ENCODE measurements at regions not wholly inside any gene's neighbourhood (a gene's known extent, or its start where the extent isn't known, plus 50 kb on each side); places are given as distances from the start of the nearest gene placed in this dataset.

DNA sequence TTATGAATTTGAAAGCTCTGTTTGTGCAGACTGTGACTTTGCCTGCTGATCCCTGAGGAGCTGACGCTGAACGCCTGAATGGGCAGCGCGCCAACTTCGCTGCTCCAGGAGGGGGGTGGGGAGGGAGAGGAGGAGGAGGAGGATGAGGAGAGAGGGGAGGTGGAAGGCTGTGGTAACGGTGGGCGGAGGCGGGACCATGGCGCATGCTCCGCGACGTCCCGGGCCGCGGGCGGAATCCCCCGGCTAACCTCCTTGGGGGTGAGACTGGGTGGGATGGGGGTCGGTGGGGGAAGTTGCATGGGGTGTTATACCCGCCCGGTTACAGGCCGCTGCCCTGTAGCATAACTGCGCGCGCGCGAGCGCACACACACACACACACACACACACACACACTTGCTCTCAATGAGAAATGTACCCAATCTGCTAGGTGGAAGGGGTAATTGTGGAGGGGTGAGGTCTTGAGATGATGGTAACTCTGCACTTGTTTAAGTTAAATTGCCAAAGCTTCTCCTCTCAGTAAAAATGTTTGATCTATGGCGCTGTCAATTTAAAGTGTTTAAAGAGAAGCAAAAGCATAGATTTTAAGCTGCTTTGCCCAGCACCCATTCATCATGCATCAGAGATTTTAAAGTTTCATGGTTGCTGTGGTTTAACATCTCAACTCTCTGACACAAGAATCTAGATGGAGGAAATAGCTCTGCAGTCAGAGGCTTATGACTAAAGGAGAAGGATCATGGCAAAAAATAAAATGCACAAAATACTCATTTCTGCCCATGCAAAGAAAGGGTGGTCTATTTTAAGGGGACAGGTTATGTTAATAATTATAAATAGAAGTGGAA, 76.6 kb upstream of the TBCA start:
- H4K8ac ChIP-seq (ENCODE audit: low read depth in 2 of 2, low read length in 2 of 2), result peak overlapping the region; percentile 15 to 34; a peak in 2 of 4 replicates
- H2AK5ac ChIP-seq (ENCODE audit: low read depth, low read length), result no peak overlapping the region
- peak; percentile 75 for ATAC-seq (ENCODE audit: low read depth)
- no TSS peak for BruUV-seq (replicated peaks)
- H2AFZ ChIP-seq (replicated peaks; ENCODE audit: low read length, poor library complexity), result peak overlapping the region; percentile 85
- no peak overlapping the region for H2BK20ac ChIP-seq (ENCODE audit: low read depth, low read length)
- H4K20me1 ChIP-seq (ENCODE audit: insufficient read depth, low read length), result no peaks in the 10 kb centered on the region
- H4K5ac ChIP-seq (ENCODE audit: low read depth, low read length), result no peak overlapping the region
- TF ChIP-seq NFE2L2 (IDR thresholded peaks at IDR 0.05; ENCODE audit: low read depth, low read length) (no peak), MXI1 (IDR thresholded peaks at IDR 0.05; ENCODE audit: borderline replicate concordance, low read depth, low read length) (no peak), MAZ (IDR thresholded peaks at IDR 0.05; ENCODE audit: borderline replicate concordance, low read depth, low read length) (peak; percentile 42; the same call in 1 of the 2 replicates)
- TF ChIP-seq, protein P1, sequence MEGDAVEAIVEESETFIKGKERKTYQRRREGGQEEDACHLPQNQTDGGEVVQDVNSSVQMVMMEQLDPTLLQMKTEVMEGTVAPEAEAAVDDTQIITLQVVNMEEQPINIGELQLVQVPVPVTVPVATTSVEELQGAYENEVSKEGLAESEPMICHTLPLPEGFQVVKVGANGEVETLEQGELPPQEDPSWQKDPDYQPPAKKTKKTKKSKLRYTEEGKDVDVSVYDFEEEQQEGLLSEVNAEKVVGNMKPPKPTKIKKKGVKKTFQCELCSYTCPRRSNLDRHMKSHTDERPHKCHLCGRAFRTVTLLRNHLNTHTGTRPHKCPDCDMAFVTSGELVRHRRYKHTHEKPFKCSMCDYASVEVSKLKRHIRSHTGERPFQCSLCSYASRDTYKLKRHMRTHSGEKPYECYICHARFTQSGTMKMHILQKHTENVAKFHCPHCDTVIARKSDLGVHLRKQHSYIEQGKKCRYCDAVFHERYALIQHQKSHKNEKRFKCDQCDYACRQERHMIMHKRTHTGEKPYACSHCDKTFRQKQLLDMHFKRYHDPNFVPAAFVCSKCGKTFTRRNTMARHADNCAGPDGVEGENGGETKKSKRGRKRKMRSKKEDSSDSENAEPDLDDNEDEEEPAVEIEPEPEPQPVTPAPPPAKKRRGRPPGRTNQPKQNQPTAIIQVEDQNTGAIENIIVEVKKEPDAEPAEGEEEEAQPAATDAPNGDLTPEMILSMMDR (conservative IDR thresholded peaks at IDR 0.05; ENCODE audit: low read depth, low read length), result no peak
- peak; percentile 78 for DNase-seq
- no CpG with 5 or more reads among the region's 28 CpGs for WGBS, 2 experiments (ENCODE audit: extremely low coverage in 2 of 2, insufficient read length in 1 of 2)
- H3K4ac ChIP-seq (ENCODE audit: low read depth, low read length), result peak overlapping the region; percentile 14; the same call in 1 of the 2 replicates
- H3K23ac ChIP-seq (ENCODE audit: low read depth, low read length), result peak overlapping the region; percentile 23; the same call in 1 of the 2 replicates
- no peaks in the 10 kb centered on the region for H3K36me3 ChIP-seq (ENCODE audit: control insufficient read depth, insufficient read depth, low read length)
- H3K9me1 ChIP-seq (ENCODE audit: insufficient read depth, low read length), result peaks cover 7% of the 10 kb centered on the region
- H3K79me1 ChIP-seq (ENCODE audit: low read depth in 1 of 2, low read length in 2 of 2), result no peaks in the 10 kb centered on the region
- in situ Hi-C loops (cut with MboI; ENCODE audit: low sequenced_read_pairs), result no loop called here
- no peak overlapping the region for H3K18ac ChIP-seq (ENCODE audit: low read depth, low read length)
- no peak overlapping the region for H2AK9ac ChIP-seq (replicated peaks; ENCODE audit: low read depth, low read length, poor library complexity)
- ChIA-PET POLR2A (ENCODE audit: unreplicated experiment) (interaction anchor here (1.0 kb wide), 1 partner anchor 9 kb away, joined by 3 read pairs; no protein-coding TSS in a partner anchor), CTCF (no interaction called here)
- intact Hi-C loops (cut with micrococcal nuclease), result no loop called here
- H3K14ac ChIP-seq (replicated peaks; ENCODE audit: low read depth, low read length), result no peak overlapping the region; the same call in 1 of the 2 replicates
- H2BK15ac ChIP-seq (ENCODE audit: low read depth, low read length), result no peak overlapping the region
- peaks cover 6% of the 10 kb centered on the region for H3K27me3 ChIP-seq (ENCODE audit: control insufficient read depth, insufficient read depth, low read length)
- no peak overlapping the region for H3K56ac ChIP-seq (ENCODE audit: extremely low read depth, insufficient read depth, low read length)
- H2BK5ac ChIP-seq (ENCODE audit: low read depth, low read length, poor library complexity, severe bottlenecking), result peak overlapping the region; percentile 11
- H2BK120ac ChIP-seq (ENCODE audit: low read depth, low read length), result no peak overlapping the region
- no peak overlapping the region; the same call in 1 of the 2 replicates for H3K27ac ChIP-seq (ENCODE audit: insufficient read depth, low read length)
- peak overlapping the region; percentile 62 for H3K4me3 ChIP-seq (ENCODE audit: insufficient read depth, low read depth, low read length)
- no peak overlapping the region for H4K91ac ChIP-seq (ENCODE audit: insufficient read depth, low read depth, low read length)
- dilution Hi-C loops (cut with HindIII; ENCODE audit: low sequenced_read_pairs, unreplicated experiment), result no loop called here
- H3K9ac ChIP-seq (ENCODE audit: low read depth, low read length), result peak overlapping the region; percentile 65
- no peaks in the 10 kb centered on the region for H3K9me3 ChIP-seq (ENCODE audit: control insufficient read depth, insufficient read depth, low read length)
- H3K4me2 ChIP-seq (ENCODE audit: low read depth, low read length), result peak overlapping the region; percentile 76
- H3K4me1 ChIP-seq (ENCODE audit: control insufficient read depth, insufficient read depth, low read length), result peaks cover 2% of the 10 kb centered on the region; the same call in 1 of the 2 replicates

Data from IMR-90 (cell line).